HG03103 (cell line): ENCODE measurements at regions not wholly inside any gene's neighbourhood (a gene's known extent, or its start where the extent isn't known, plus 50 kb on each side); places are given as distances from the start of the nearest gene placed in this dataset.

Experiments used
- ATAC-seq: cut with Tn5 transposase; IDR thresholded peaks from one replicate; pipeline ENCODE4 v1.9.1; 2021; ENCODE audit warnings: low read depth; ENCODE audit not compliant: unreplicated experiment

DNA sequence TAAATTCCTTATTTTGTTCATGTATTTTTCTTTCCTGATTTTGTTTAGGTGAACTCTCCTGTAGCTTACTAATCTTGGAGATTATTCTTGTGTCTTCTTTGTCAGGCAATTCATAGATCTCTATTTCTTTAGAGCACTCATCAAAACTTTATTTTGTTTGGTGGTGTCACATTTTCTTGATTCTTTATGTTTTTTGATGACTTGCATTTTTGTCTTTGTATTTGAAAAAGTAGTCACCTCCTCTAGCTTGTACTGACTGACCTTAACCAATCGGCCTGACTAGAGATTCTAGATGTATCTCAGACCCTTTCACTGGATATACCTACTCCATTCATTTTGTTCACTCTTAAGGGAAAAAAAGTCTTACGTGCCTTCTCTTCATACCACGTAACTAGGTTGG, 986.3 kb upstream of the LRRTM1 start:
- no peak for ATAC-seq

- no peak for ATAC-seq
These were observed 978.5 kb upstream of the LRRTM1 start for GRCh38 chr2:81283081-81283480.

- ATAC-seq = no peak
These were observed 977.7 kb upstream of the LRRTM1 start for GRCh38 chr2:81282151-81282769.

DNA sequence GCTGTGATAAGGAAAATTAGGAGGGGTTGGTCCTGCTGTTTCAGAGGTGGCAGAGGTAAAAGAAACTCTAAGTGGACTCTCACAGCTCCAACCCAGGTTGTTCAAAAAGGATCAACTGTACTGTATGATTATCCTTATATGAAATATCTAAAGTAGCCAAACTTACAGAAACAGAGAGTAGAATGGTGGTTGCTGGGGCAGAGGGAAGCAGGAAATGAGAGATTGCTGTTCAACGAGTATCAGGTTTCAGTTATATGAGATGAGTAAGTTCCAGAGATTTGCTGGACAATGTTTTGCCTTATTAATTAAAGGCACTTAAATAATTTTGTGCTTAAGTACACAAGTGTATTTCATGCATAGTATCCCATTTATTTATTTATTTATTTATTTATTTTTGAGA, 972.0 kb upstream of the LRRTM1 start:
- ATAC-seq = no peak

DNA sequence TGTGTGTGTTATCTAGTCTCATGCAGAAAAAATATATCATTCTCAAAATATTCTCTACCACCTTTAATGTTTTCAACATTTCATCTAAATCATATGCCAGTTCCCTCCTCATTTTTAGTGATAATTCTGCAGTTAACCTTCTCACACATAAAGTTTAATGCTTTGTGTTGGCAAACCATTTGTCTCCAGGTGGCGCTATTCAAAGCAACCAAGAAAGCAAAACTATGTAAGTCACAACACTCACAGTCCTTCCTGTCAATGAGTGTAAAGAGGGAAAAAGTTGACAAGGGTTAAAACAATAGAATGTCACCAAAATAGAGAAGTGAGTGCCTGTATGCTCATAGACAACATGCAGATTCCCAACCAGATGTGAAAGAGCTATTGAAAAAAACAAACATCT, 961.6 kb upstream of the LRRTM1 start:
- ATAC-seq = no peak

DNA sequence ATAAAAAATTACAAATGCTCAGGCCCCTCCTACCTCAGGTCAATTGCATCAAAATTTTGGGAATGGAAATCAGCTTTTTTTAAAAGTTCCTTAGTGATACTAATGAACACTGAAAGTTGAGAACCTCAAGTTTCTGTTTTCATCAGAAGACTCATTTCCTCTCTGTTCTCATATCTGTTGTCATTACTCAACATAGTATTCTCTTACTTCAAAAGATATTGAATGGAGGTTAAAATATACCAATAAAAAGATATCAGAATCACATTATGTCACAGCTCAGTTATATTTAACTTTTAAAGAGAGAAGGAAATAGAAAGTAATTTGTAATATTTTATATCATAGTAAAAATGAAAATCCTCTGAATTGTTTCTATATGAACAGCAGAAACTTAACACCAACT, 959.4 kb upstream of the LRRTM1 start:
- ATAC-seq = no peak

- no peak for ATAC-seq
These were observed 955.8 kb upstream of the LRRTM1 start for GRCh38 chr2:81260320-81260719.

- ATAC-seq = no peak
These were observed 945.7 kb upstream of the LRRTM1 start for GRCh38 chr2:81250270-81250669.

DNA sequence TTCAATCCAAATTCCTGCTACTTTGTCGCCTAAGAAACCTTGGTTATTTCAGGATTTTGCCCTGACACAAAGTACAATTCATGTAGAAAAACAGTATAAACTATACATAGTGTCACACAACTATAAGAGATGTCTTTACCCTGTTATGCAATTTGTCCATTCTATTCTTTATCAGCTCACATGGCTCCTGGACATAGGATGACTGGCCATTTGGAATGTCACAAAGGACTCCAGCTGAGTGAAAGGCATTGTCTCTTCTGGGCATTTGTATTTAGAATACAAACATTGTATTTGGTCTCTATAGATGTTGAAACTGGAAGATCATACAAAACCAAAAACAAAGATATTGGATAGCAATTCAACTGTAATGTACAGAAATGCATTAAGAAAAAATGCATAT, 944.6 kb upstream of the LRRTM1 start:
- no peak for ATAC-seq

GRCh38 chr2:81247648-81248047, 943.1 kb upstream of the LRRTM1 start:
- ATAC-seq = no peak

- no peak for ATAC-seq
These were observed 937.9 kb upstream of the LRRTM1 start for GRCh38 chr2:81242501-81242900.

GRCh38 chr2:81238462-81238861, 933.9 kb upstream of the LRRTM1 start:
- ATAC-seq = no peak

DNA sequence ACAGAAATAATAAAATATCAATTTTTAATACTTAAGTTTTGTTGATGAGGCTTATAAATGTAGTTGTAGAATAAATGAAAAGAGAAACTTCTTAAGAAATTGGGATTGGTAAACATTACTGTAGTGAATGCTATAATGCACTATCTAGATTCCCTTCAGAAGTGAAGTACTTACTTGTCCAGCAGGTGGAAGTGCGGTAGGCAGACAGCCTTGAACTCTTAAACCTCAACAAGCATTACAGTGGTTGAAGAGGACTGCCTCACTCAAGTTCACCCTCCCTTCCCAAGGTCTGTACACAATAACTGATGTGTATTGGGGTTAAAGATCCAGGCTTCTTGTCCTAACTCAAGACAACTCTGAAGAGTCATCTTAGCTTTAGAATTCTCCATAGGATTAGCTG, 931.0 kb upstream of the LRRTM1 start:
- no peak for ATAC-seq

- ATAC-seq = no peak
These were observed 930.2 kb upstream of the LRRTM1 start for GRCh38 chr2:81234711-81235110.

- no peak for ATAC-seq
These were observed 921.2 kb upstream of the LRRTM1 start for GRCh38 chr2:81225756-81226155.

GRCh38 chr2:81213598-81213997, 909.0 kb upstream of the LRRTM1 start:
- no peak for ATAC-seq

- ATAC-seq = no peak
These were observed 901.7 kb upstream of the LRRTM1 start for GRCh38 chr2:81206216-81206615.

- ATAC-seq = no peak
These were observed 892.5 kb upstream of the LRRTM1 start for GRCh38 chr2:81196933-81197628.

GRCh38 chr2:81196383-81196851, 891.9 kb upstream of the LRRTM1 start:
- no peak for ATAC-seq

DNA sequence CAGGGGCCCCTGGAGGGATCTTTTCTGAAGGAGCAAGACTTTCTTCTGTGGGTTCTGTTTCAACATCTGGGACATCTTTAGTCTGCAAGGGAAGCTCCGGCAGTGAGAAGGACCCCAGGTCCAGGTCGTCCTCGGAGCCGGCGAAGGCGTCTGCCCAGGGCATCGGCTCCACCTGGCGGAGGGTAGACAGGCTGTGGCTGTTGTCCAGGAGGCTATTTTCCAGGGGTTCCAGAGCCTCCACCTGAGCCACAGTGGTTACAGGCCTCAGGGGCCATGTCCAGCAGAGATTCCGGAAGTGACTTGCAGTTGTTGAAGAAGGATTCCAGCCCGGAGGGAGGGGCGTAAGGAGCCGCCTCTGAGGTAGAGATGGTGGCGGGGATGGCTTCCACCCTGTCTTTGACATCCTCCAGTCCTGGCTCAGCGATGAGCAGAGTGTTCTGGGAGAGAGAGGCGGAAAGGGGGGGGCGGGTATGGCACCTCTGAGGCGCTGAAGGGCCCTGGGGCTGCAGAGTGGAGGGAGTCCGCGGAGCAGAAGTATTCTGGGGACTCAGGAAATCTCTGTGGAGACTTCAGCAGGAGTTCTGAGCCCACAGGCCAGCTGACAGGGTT, 891.3 kb upstream of the LRRTM1 start:
- no peak for ATAC-seq

DNA sequence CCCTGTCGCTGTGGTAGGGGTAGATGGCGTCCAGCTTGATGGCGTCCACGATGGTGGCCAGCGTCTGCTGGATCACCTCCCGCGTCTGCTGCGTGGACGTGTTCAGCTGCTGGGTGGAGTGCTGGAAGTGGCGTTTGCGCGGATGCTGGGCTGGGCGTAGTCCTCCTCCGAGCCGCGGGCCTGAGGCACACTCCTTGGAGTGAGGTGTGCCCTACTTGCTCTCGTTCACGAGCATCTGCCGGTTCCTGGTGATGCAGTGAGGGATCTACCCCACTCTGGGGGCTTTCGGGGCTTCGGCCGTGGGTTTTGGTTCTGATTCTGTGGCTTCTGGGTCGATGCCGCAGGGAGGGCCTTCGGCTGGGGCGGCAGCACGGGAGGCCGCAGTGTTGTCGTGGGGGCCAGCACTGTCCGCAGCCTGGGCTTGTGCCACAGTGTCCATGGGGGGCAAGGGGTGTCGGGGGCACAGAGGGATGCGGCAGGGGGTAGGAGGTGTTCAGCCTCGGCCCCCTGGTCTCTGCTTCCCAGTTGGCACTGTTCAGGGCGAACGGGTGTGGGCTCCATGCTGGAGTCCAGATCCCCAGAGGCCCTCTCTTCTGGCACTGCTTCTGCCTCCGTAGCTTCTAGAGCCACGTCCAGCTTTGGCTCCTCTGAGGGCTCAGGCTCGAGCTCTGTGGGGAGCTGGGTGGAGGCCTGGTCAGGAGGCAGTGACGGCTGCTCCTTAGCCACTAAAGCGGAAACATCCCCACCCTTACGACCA, 890.6 kb upstream of the LRRTM1 start:
- ATAC-seq = no peak
